H1 (cell line): ENCODE measurements at regions not wholly inside any gene's neighbourhood (a gene's known extent, or its start where the extent isn't known, plus 50 kb on each side); places are given as distances from the start of the nearest gene placed in this dataset.
A peak's percentile ranks its signal among the peaks of the same experiment; 100 is the strongest.

Experiments
- CTCF ChIA-PET: fragments of 300-600 bp; sonication (Branson Sonifier 250); formaldehyde crosslinking; loops from one replicate; lab custom pipeline; 2021; ENCODE audit not compliant: partially characterized antibody; lab: Charles Lee
- POLR2A ChIA-PET: fragments of 300-600 bp; sonication (Branson Sonifier 250); formaldehyde crosslinking; loops from one replicate; lab custom pipeline; 2021; ENCODE audit warnings: inconsistent platforms; ENCODE audit not compliant: partially characterized antibody; lab: Charles Lee
- DNase-seq, 2 experiments: peaks; one replicate each; pipeline versions ENCODE4 v3.0.0 to v3.0.0-alpha.2; 2010 to 2022; ENCODE audit warnings: low spot score in 2 of 2, low read depth in 1 of 2, mixed read lengths in 1 of 2
- FAIRE-seq: peaks from 2 replicates; lab custom pipeline; 2011; peaks lifted over from hg19 to GRCh38; lab: Jason Lieb, UNC
- H2AFZ ChIP-seq: 2 replicates; pipeline ENCODE4 v1.8.1; 2012; ENCODE audit warnings: low read length, inconsistent platforms
- H2AK5ac ChIP-seq: 2 replicates; pipeline ENCODE4 v1.6.1; 2013; ENCODE audit warnings: low read depth, low read length
- H2BK120ac ChIP-seq: replicated peaks from 2 replicates; pipeline ENCODE3; 2013; ENCODE audit warnings: low read depth, low read length, inconsistent platforms
- H2BK12ac ChIP-seq: 2 replicates; pipeline ENCODE4 v1.6.1; 2013; ENCODE audit warnings: low read depth, low read length
- H2BK15ac ChIP-seq: 2 replicates; pipeline ENCODE4 v1.6.1; 2013; ENCODE audit warnings: low read length
- H2BK20ac ChIP-seq: 2 replicates; pipeline ENCODE4 v1.6.1; 2013; ENCODE audit warnings: low read length
- H2BK5ac ChIP-seq: 2 replicates; pipeline ENCODE4 v1.6.1; 2013; ENCODE audit warnings: low read depth, low read length
- H3K14ac ChIP-seq: 2 replicates; pipeline ENCODE4 v1.6.1; 2013; ENCODE audit warnings: inconsistent platforms; ENCODE audit not compliant: insufficient read length
- H3K18ac ChIP-seq: 2 replicates; pipeline ENCODE4 v1.6.1; 2013; ENCODE audit warnings: low read length; ENCODE audit errors: extremely low read depth
- H3K23ac ChIP-seq: 2 replicates; pipeline ENCODE4 v1.6.1; 2013; ENCODE audit warnings: inconsistent platforms; ENCODE audit not compliant: insufficient read length
- H3K23me2 ChIP-seq: 2 replicates; pipeline ENCODE4 v1.6.1; 2013; ENCODE audit warnings: low read depth, low read length
- H3K27ac ChIP-seq: 2 replicates; pipeline ENCODE4 v1.6.1; 2011; ENCODE audit warnings: low read depth, low read length, inconsistent platforms
- H3K27me3 ChIP-seq, 4 experiments: replicated peaks in 1 of 4; 1 replicate in 1 of 4; 2 replicates in 3 of 4; pipeline versions ENCODE4 v1.6.1 to v1.8.1; 2011 to 2013; ENCODE audit warnings: low read length in 3 of 4, mild to moderate bottlenecking in 3 of 4, inconsistent platforms in 2 of 4, mixed read lengths in 2 of 4, moderate library complexity in 1 of 4; ENCODE audit not compliant: control insufficient read depth in 3 of 4, insufficient read depth in 3 of 4; ENCODE audit errors: extremely low read depth in 1 of 4
- H3K36me3 ChIP-seq, 4 experiments: 2 replicates each; pipeline versions ENCODE4 v1.6.1 to v1.8.1; 2011 to 2013; ENCODE audit warnings: mild to moderate bottlenecking in 4 of 4, low read length in 3 of 4, moderate library complexity in 2 of 4, control low read depth in 1 of 4, inconsistent platforms in 1 of 4; ENCODE audit not compliant: insufficient read depth in 4 of 4, control insufficient read depth in 2 of 4
- H3K4ac ChIP-seq: replicated peaks from 2 replicates; pipeline ENCODE3; 2013; ENCODE audit warnings: low read length, low read depth, mixed read lengths, inconsistent platforms; ENCODE audit not compliant: insufficient read length
- H3K4me1 ChIP-seq, 4 experiments: replicated peaks in 1 of 4; 1 replicate in 1 of 4; 2 replicates in 3 of 4; pipeline versions ENCODE4 v1.6.1 to v1.8.1; 2011 to 2013; ENCODE audit warnings: low read length in 3 of 4, inconsistent platforms in 2 of 4, mixed read lengths in 1 of 4; ENCODE audit not compliant: insufficient read depth in 4 of 4, control insufficient read depth in 3 of 4
- H3K4me2 ChIP-seq, 2 experiments: 2 replicates each; pipeline versions ENCODE4 v1.6.1 to v1.8.1; 2011 to 2013; ENCODE audit warnings: low read depth in 2 of 2, low read length in 2 of 2, control low read depth in 1 of 2, inconsistent platforms in 1 of 2, mild to moderate bottlenecking in 1 of 2; ENCODE audit not compliant: insufficient read depth in 1 of 2
- H3K4me3 ChIP-seq, 4 experiments: fragments of 200-600, 300-600 bp in 1 of 4; sonication (generic), shearing (Covaris generic), sonication (Bioruptor Twin) in 1 of 4; 2 replicates each; pipeline versions ENCODE4 v1.5.1 to v1.8.1; 2011 to 2016; ENCODE audit warnings: low read length in 4 of 4, low read depth in 3 of 4, control low read depth in 2 of 4, inconsistent platforms in 2 of 4, mild to moderate bottlenecking in 2 of 4, mixed read lengths in 1 of 4, moderate library complexity in 1 of 4; ENCODE audit not compliant: insufficient read depth in 2 of 4; ENCODE audit errors: extremely low read depth in 1 of 4
- H3K56ac ChIP-seq: replicated peaks from 2 replicates; pipeline ENCODE3; 2013; ENCODE audit warnings: low read depth, mild to moderate bottlenecking, mixed read lengths, low read length, inconsistent platforms; ENCODE audit not compliant: insufficient read length
- H3K79me1 ChIP-seq: 2 replicates; pipeline ENCODE4 v1.6.1; 2013; ENCODE audit warnings: low read depth, low read length, control low read depth
- H3K79me2 ChIP-seq, 2 experiments: 2 replicates each; pipeline versions ENCODE4 v1.6.1 to v1.8.1; 2012 to 2013; ENCODE audit warnings: low read length in 2 of 2, mild to moderate bottlenecking in 2 of 2, inconsistent platforms in 1 of 2; ENCODE audit not compliant: insufficient read depth in 2 of 2, control insufficient read depth in 1 of 2
- H3K9ac ChIP-seq, 4 experiments: replicated peaks in 1 of 4; 1 replicate in 1 of 4; 2 replicates in 3 of 4; pipeline versions ENCODE4 v1.6.1 to v1.8.1; 2011 to 2013; ENCODE audit warnings: low read depth in 3 of 4, low read length in 3 of 4, control low read depth in 2 of 4, mild to moderate bottlenecking in 2 of 4, moderate library complexity in 2 of 4, inconsistent platforms in 1 of 4; ENCODE audit errors: extremely low read depth in 1 of 4
- H3K9me3 ChIP-seq, 2 experiments: 2 replicates each; pipeline versions ENCODE4 v1.6.1 to v1.8.1; 2012 to 2013; ENCODE audit warnings: mild to moderate bottlenecking in 2 of 2, moderate library complexity in 2 of 2, control low read depth in 1 of 2, inconsistent platforms in 1 of 2, low read depth in 1 of 2, low read length in 1 of 2, mixed read lengths in 1 of 2; ENCODE audit not compliant: insufficient read depth in 2 of 2
- H4K20me1 ChIP-seq, 2 experiments: replicated peaks in 1 of 2; 2 replicates each; pipeline versions ENCODE3 to v1.8.1; 2011 to 2013; ENCODE audit warnings: inconsistent platforms in 2 of 2, low read length in 2 of 2, mild to moderate bottlenecking in 1 of 2; ENCODE audit not compliant: insufficient read depth in 2 of 2, control insufficient read depth in 1 of 2
- H4K5ac ChIP-seq: 2 replicates; pipeline ENCODE4 v1.6.1; 2013; ENCODE audit warnings: low read length, low read depth, mixed read lengths, inconsistent platforms; ENCODE audit not compliant: insufficient read length
- H4K8ac ChIP-seq: 2 replicates; pipeline ENCODE4 v1.8.0; 2013; ENCODE audit warnings: mild to moderate bottlenecking, moderate library complexity, low read length, inconsistent platforms; ENCODE audit not compliant: insufficient read depth; ENCODE audit errors: extremely low read depth
- H4K91ac ChIP-seq: replicated peaks from 2 replicates; pipeline ENCODE3; 2013; ENCODE audit warnings: low read length, mixed read lengths, inconsistent platforms; ENCODE audit not compliant: insufficient read length
- CBX5 ChIP-seq: fragments of 300-800, 300-1000 bp; sonication (generic); IDR thresholded peaks from 2 replicates; pipeline ENCODE4 v1.7.1; 2016; ENCODE audit warnings: antibody characterized with exemption, low read length, low read depth
- MAFK ChIP-seq: IDR thresholded peaks from 2 replicates; pipeline ENCODE4 v1.6.1; 2012; ENCODE audit warnings: low read depth, mild to moderate bottlenecking, improper control_type of control experiment, low read length
- RXRA ChIP-seq: IDR thresholded peaks from 2 replicates; pipeline ENCODE4 v1.6.1; 2011; ENCODE audit warnings: low read depth, mild to moderate bottlenecking, low read length, moderate library complexity; ENCODE audit not compliant: insufficient read depth

DNA sequence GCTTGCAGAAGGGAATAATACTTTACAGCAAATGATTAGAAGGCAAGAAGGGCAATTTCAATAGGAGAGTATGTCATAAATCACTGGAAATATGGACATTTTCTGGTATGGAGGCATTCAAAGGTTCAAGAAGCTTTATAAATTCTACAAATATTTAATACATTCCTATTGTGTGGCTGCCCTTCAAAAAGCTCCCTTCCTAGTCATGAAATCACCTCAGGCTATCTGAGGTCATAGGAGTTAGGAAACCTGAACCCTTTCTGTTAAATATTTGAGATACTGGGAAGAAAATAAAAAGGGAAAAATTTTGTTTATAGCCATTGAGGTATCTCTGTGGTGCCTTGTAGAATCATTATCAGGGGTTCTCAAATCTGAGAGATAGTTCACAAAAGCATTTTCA, 316.8 kb upstream of the EMCN start:
- ChIA-PET POLR2A (no interaction called here), CTCF (interaction anchor here (0.6 to 1.8 kb wide), 2 partner anchors 10 to 40 kb away, joined by 3 to 4 read pairs; no protein-coding TSS in a partner anchor)
- no peak overlapping the region for H2BK15ac ChIP-seq
- no peak overlapping the region for H4K5ac ChIP-seq
- H3K4me1 ChIP-seq, result peaks cover 0 to 8% (median 3%) of the 10 kb centered on the region in 4 experiments; a peak in 2 of 7 replicates
- no peaks in the 10 kb centered on the region for H3K36me3 ChIP-seq
- H4K91ac ChIP-seq, result no peak overlapping the region
- H3K79me2 ChIP-seq, result no peaks in the 10 kb centered on the region
- H4K8ac ChIP-seq, result no peak overlapping the region
- no peak overlapping the region for H2BK120ac ChIP-seq
- H2BK5ac ChIP-seq, result no peak overlapping the region
- no peaks in the 10 kb centered on the region for H3K9me3 ChIP-seq
- H3K4me3 ChIP-seq, result no peak overlapping the region
- no peak overlapping the region for H2BK20ac ChIP-seq
- no peak overlapping the region for H3K4ac ChIP-seq
- H3K27ac ChIP-seq, result no peak overlapping the region
- 0 out of 2 replicates have a peak, but pooled peaks cover 3% of the 10 kb centered on the region for H3K23me2 ChIP-seq
- no peak overlapping the region for H2AK5ac ChIP-seq
- no peak overlapping the region for H3K9ac ChIP-seq
- H3K4me2 ChIP-seq, result no peak overlapping the region
- DNase-seq, result no peak
- H3K56ac ChIP-seq, result no peak overlapping the region
- H3K18ac ChIP-seq, result no peak overlapping the region
- TF ChIP-seq CBX5, result no peak
- TF ChIP-seq MAFK, result no peak
- no peak for TF ChIP-seq RXRA
- TF ChIP-seq, all 59 proteins: peak for 0
- H3K27me3 ChIP-seq, result no peaks in the 10 kb centered on the region
- FAIRE-seq, result no peak
- no peak overlapping the region for H2BK12ac ChIP-seq
- H2AFZ ChIP-seq, result 0 out of 2 replicates have a peak overlapping the region, but pooled peaks have one; percentile 12
- H4K20me1 ChIP-seq, result no peaks in the 10 kb centered on the region
- no peaks in the 10 kb centered on the region for H3K79me1 ChIP-seq
- no peak overlapping the region for H3K14ac ChIP-seq
- no peak overlapping the region for H3K23ac ChIP-seq
